ENCODE measurements at regions not wholly inside any gene's neighbourhood (a gene's known extent, or its start where the extent isn't known, plus 50 kb on each side); places are given as distances from the start of the nearest gene placed in this dataset.

DNA sequence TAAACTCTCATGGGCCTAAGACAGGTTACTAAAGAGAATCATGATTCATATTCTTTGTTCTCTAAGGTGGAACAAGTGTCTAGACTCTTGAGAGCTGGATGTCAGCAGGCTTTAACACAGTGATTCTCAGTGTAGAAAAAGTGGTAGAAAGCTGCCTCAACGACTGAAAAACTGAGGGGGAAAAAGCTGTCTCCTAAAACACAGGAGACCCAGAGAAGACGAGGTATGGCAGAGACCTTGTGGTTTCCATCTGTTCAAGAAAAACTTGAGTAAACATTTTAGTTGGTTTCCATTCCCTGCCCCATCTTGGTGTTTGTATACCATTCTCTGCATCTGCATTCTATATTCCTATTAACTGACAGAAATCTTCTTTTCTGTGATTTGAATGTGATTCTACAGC is 57.6 kb upstream of the MAP3K7 start:
- Mint-ChIP-seq H3K4me3 (no peak overlapping the region), H3K36me3 (ENCODE audit: insufficient read depth in 1 of 3, low read depth in 3 of 3) (no peaks in the 10 kb centered on the region; a peak in 1 of 7 replicates), H3K9me3 (no peaks in the 10 kb centered on the region; a peak in 1 of 5 replicates), H3K27ac (no peak overlapping the region), H3K4me1 (peaks cover 3 to 11% of the 10 kb centered on the region in 2 experiments; a peak in 2 of 4 replicates), H3K27me3 (ENCODE audit: low read depth) (no peaks in the 10 kb centered on the region)
- no peak overlapping the region for H4K8ac ChIP-seq (replicated peaks; ENCODE audit: insufficient read length, low read depth, low read length)
- H3K4ac ChIP-seq (ENCODE audit: low read depth, low read length): no peak overlapping the region
- no peak overlapping the region for H3K23ac ChIP-seq (ENCODE audit: insufficient read length, low read depth, low read length)
- H4K5ac ChIP-seq (ENCODE audit: insufficient read length, low read depth, low read length): no peak overlapping the region
- no peak overlapping the region for H3K27ac ChIP-seq (ENCODE audit: insufficient read length, low read depth, low read length)
- H3K9me3 ChIP-seq (ENCODE audit: control insufficient read depth, low read depth, low read length): no peaks in the 10 kb centered on the region
- H3K27me3 ChIP-seq (ENCODE audit: insufficient read depth, low read length): no peaks in the 10 kb centered on the region
- H3K23me2 ChIP-seq (ENCODE audit: insufficient read length, low read depth, low read length, poor library complexity, severe bottlenecking): no peaks in the 10 kb centered on the region
- no peak overlapping the region for H3K56ac ChIP-seq (ENCODE audit: insufficient read length, low read depth, low read length)
- H4K91ac ChIP-seq (ENCODE audit: insufficient read length, low read depth, low read length): no peak overlapping the region
- no CpG with 5 or more reads among the region's 2 CpGs for WGBS (ENCODE audit: extremely low coverage, insufficient read length, low lambda C conversion rate)
- H2BK5ac ChIP-seq (ENCODE audit: insufficient read length, low read length): no peak overlapping the region
- DNase-seq: no peak
- H3K4me1 ChIP-seq (ENCODE audit: insufficient read depth, low read length): no peaks in the 10 kb centered on the region; the same call in 1 of the 2 replicates
- H3K18ac ChIP-seq (ENCODE audit: insufficient read length, low read depth, low read length): no peak overlapping the region
- H3K4me2 ChIP-seq (ENCODE audit: insufficient read depth, insufficient read length, low read length): no peak overlapping the region
- no peak overlapping the region for H2BK120ac ChIP-seq (ENCODE audit: low read depth, low read length, poor library complexity, severe bottlenecking)
- H2BK15ac ChIP-seq (ENCODE audit: low read depth, low read length): no peak overlapping the region
- H3K79me2 ChIP-seq (ENCODE audit: insufficient read depth, low read length): no peaks in the 10 kb centered on the region
- H2BK20ac ChIP-seq (ENCODE audit: low read depth, low read length, poor library complexity, severe bottlenecking): no peak overlapping the region
- H2AFZ ChIP-seq (ENCODE audit: low read length): no peak overlapping the region
- no peak overlapping the region for H3T11ph ChIP-seq (ENCODE audit: low read length)
- H2BK12ac ChIP-seq (ENCODE audit: insufficient read length, low read depth, low read length): no peak overlapping the region
- no peaks in the 10 kb centered on the region for H4K20me1 ChIP-seq (ENCODE audit: control insufficient read depth, insufficient read depth, insufficient read length)
- TF ChIP-seq, protein P1, sequence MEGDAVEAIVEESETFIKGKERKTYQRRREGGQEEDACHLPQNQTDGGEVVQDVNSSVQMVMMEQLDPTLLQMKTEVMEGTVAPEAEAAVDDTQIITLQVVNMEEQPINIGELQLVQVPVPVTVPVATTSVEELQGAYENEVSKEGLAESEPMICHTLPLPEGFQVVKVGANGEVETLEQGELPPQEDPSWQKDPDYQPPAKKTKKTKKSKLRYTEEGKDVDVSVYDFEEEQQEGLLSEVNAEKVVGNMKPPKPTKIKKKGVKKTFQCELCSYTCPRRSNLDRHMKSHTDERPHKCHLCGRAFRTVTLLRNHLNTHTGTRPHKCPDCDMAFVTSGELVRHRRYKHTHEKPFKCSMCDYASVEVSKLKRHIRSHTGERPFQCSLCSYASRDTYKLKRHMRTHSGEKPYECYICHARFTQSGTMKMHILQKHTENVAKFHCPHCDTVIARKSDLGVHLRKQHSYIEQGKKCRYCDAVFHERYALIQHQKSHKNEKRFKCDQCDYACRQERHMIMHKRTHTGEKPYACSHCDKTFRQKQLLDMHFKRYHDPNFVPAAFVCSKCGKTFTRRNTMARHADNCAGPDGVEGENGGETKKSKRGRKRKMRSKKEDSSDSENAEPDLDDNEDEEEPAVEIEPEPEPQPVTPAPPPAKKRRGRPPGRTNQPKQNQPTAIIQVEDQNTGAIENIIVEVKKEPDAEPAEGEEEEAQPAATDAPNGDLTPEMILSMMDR (conservative IDR thresholded peaks at IDR 0.05): no peak
- no peak overlapping the region for H2AK5ac ChIP-seq (ENCODE audit: insufficient read length, low read length)
- no peak overlapping the region for H3K14ac ChIP-seq (ENCODE audit: insufficient read depth, low read length)
- H3K79me1 ChIP-seq (ENCODE audit: insufficient read depth, low read depth, low read length, poor library complexity, severe bottlenecking): no peaks in the 10 kb centered on the region
- no peak overlapping the region for H3K9ac ChIP-seq (ENCODE audit: extremely low read depth, insufficient read length, low read length)

Data from H9 (cell line).